ENCODE measurements at regions not wholly inside any gene's neighbourhood (a gene's known extent, or its start where the extent isn't known, plus 50 kb on each side); places are given as distances from the start of the nearest gene placed in this dataset.
"Not testable (repeated sequence)": the region's sequence is repeated elsewhere in the genome, so short reads cannot be mapped to it uniquely, and the experiment has no call there.

DNA sequence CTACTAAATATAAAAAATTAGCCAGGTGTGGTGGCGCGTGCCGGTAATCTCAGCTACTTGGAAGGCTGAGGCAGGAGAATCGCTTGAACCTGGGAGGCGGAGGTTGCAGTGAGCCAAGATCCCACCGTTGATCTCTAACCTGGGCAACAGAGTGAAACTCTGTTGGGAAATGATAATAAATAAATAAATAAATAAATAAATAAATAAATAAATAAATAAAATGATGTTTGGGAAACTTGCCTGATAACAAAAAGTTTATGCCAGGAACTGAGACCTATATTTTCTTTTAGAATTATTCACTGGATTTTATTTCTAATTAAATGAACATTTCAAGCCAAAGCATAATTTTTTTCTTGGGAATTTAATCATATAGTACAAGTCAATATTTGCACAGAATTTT lies 189.3 kb upstream of the CTNND2 start:
- no peaks in the 10 kb centered on the region for H3K36me3 ChIP-seq

DNA sequence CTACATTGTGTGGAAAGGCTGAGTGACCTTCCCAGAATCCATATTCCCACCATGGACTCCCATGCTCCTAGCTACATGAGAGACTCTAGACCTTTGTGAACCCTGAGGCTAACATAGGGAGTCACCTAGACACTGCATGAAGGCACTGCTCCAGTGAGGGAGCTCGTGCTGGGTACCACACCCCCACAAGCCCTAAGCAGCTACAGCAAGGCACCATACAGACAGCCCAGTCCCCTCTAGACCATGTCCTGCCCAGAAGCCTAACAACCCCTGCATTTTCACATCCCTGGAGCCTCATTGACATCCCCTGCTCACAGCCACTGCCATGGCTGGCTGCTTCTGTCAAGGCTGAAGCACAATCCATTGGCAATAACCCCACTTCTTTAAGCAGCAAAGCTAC lies 176.5 kb upstream of the CTNND2 start:
- no peak overlapping the region for H3K27ac ChIP-seq
- no peak for TF ChIP-seq POLR2A (IDR thresholded peaks at IDR 0.05)
- TF ChIP-seq, protein P1, sequence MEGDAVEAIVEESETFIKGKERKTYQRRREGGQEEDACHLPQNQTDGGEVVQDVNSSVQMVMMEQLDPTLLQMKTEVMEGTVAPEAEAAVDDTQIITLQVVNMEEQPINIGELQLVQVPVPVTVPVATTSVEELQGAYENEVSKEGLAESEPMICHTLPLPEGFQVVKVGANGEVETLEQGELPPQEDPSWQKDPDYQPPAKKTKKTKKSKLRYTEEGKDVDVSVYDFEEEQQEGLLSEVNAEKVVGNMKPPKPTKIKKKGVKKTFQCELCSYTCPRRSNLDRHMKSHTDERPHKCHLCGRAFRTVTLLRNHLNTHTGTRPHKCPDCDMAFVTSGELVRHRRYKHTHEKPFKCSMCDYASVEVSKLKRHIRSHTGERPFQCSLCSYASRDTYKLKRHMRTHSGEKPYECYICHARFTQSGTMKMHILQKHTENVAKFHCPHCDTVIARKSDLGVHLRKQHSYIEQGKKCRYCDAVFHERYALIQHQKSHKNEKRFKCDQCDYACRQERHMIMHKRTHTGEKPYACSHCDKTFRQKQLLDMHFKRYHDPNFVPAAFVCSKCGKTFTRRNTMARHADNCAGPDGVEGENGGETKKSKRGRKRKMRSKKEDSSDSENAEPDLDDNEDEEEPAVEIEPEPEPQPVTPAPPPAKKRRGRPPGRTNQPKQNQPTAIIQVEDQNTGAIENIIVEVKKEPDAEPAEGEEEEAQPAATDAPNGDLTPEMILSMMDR (IDR thresholded peaks at IDR 0.05), result no peak
- TF ChIP-seq POLR2AphosphoS5 (IDR thresholded peaks at IDR 0.05), result no peak
- DNase-seq (ENCODE audit: low spot score in 2 of 2), result no peak
- intact Hi-C loops (cut with DNase I; ENCODE audit: low total_unique reads), result no loop called here
- H3K36me3 ChIP-seq, result no peaks in the 10 kb centered on the region
- H3K4me1 ChIP-seq, result no peaks in the 10 kb centered on the region
- H3K4me3 ChIP-seq, result no peak overlapping the region
- no peaks in the 10 kb centered on the region for H3K27me3 ChIP-seq
- H3K9me3 ChIP-seq, result no peaks in the 10 kb centered on the region

More for the DNA sequence above, 189.3 kb upstream of the CTNND2 start:
- Histone ChIP-seq H3K9me3 (no peaks in the 10 kb centered on the region), H3K27ac (no peak overlapping the region), H3K27me3 (no peaks in the 10 kb centered on the region), H3K4me1 (no peaks in the 10 kb centered on the region), H3K4me3 (no peak overlapping the region)
- intact Hi-C loops (cut with DNase I; ENCODE audit: low total_unique reads), result no loop called here
- DNase-seq (ENCODE audit: low spot score in 2 of 2), result no peak
- no peak for TF ChIP-seq POLR2A (IDR thresholded peaks at IDR 0.05)
- TF ChIP-seq, protein P1 (IDR thresholded peaks at IDR 0.05), result no peak

DNA sequence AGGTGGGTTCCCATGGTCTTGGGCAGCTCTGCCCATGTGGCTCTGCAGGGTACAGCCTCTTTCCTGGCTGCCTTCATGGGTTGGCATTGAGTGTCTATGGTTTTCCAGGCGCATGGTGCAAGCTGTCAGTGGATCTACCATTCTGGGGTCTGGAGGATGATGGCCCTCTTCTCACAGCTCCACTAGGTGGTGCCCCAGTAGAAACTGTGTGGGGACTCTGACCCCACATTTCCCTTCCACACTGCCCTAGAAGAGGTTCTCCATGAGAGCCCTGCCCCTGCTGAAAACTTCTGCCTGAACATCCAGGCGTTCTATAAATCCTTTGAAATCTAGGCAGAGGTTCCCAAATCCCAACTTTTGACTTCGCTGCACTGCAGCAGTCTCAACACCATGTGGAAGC lies 174.0 kb upstream of the CTNND2 start:
- DNase-seq (ENCODE audit: low spot score in 2 of 2); H3K36me3 ChIP-seq; H3K27me3 ChIP-seq; H3K27ac ChIP-seq; H3K4me1 ChIP-seq; H3K9me3 ChIP-seq; intact Hi-C loops (cut with DNase I; ENCODE audit: low total_unique reads); H3K4me3 ChIP-seq: not testable (repeated sequence)

DNA sequence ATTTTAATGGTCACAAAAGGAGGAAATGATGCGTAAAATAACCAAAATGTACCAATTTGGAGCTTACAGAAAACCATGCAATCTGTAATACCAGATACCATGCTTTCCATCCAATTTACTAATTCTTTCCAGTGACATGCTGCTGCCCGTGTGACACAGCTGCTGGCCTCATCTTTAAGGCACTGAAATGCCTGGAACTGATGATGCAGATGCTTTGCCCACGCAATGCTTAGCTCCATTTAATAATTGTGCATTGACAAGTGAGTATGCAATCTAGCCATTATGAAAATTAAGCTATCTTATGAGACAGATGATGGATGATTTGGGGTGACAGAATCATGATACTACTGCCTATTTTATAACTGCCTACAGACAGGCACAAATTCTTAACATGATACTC lies 169.2 kb upstream of the CTNND2 start:
- Histone ChIP-seq H3K4me1 (no peaks in the 10 kb centered on the region), H3K4me3 (no peak overlapping the region), H3K27ac (no peak overlapping the region), H3K9me3 (no peaks in the 10 kb centered on the region), H3K36me3 (no peaks in the 10 kb centered on the region), H3K27me3 (no peaks in the 10 kb centered on the region)
- no peak for TF ChIP-seq POLR2AphosphoS5 (IDR thresholded peaks at IDR 0.05)
- no peak for TF ChIP-seq POLR2A (IDR thresholded peaks at IDR 0.05)
- TF ChIP-seq, protein P1 (IDR thresholded peaks at IDR 0.05), result no peak
- intact Hi-C loops (cut with DNase I; ENCODE audit: low total_unique reads), result no loop called here
- no peak for DNase-seq (ENCODE audit: low spot score in 2 of 2)

DNA sequence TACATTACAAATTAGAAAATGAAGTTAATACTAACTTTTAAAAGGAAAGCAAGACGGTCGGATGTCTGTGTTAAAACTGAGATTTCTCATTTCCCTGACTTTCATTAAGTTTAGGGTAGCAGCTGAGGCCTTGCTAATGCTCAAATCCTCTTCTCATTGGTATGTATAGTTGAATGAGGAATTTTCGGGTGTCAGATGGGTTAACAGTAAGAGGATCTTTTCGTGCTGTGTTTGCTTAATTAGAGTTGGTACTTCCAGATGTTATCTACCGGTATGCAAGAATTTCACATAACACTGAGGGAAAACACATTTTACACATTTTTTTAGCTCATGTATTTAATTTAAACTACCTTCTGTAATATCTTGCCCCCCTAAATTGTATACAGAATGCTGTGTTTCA lies 168.2 kb upstream of the CTNND2 start:
- intact Hi-C loops (cut with DNase I; ENCODE audit: low total_unique reads), result no loop called here
- no peaks in the 10 kb centered on the region for H3K36me3 ChIP-seq

More for the DNA sequence above, 168.2 kb upstream of the CTNND2 start:
- no peak for TF ChIP-seq POLR2AphosphoS5 (IDR thresholded peaks at IDR 0.05)
- TF ChIP-seq, protein P1 (IDR thresholded peaks at IDR 0.05), result no peak
- no peak for TF ChIP-seq POLR2A (IDR thresholded peaks at IDR 0.05)
- Histone ChIP-seq H3K9me3 (no peaks in the 10 kb centered on the region), H3K4me3 (no peak overlapping the region), H3K4me1 (no peaks in the 10 kb centered on the region), H3K27ac (no peak overlapping the region), H3K27me3 (no peaks in the 10 kb centered on the region)
- DNase-seq (ENCODE audit: low spot score in 2 of 2), result no peak

Data from breast epithelium (tissue), 4 donors.